GM23338 (cell line): ENCODE measurements at regions not wholly inside any gene's neighbourhood (a gene's known extent, or its start where the extent isn't known, plus 50 kb on each side); places are given as distances from the start of the nearest gene placed in this dataset.

ENCODE experiments used
- ATAC-seq: fragments of 200-7000 bp; cut with Tn5 transposase; 3 replicates; pipeline ENCODE4 v1.9.1; 2020
- DNase-seq: peaks from one replicate; pipeline ENCODE4 v3.0.0-alpha.2; 2015; ENCODE audit warnings: low spot score
- H2AFZ ChIP-seq: fragments of 200-600 bp; sonication (generic); 2 replicates; pipeline ENCODE4 v1.8.0; 2016; ENCODE audit warnings: antibody characterized with exemption, mild to moderate bottlenecking, moderate library complexity
- H3F3A ChIP-seq: fragments of 200-600 bp; sonication (generic); replicated peaks from 2 replicates; pipeline ENCODE4 v1.8.0; 2017; ENCODE audit warnings: antibody characterized with exemption, mixed run types, low read depth
- H3K27ac ChIP-seq: fragments of 200-600 bp; sonication (generic); 2 replicates; pipeline ENCODE4 v1.6.1; 2016; ENCODE audit warnings: low read depth
- H3K27me3 ChIP-seq: fragments of 200-600 bp; sonication (generic); 2 replicates; pipeline ENCODE4 v1.8.0; 2016; ENCODE audit warnings: mild to moderate bottlenecking, mixed run types, moderate library complexity; ENCODE audit not compliant: insufficient read depth
- H3K36me3 ChIP-seq: fragments of 200-600 bp; sonication (generic); 2 replicates; pipeline ENCODE4 v1.8.0; 2016; ENCODE audit warnings: mild to moderate bottlenecking; ENCODE audit not compliant: insufficient read depth
- H3K4me1 ChIP-seq: fragments of 200-600 bp; sonication (generic); 2 replicates; pipeline ENCODE4 v1.8.0; 2016; ENCODE audit warnings: mild to moderate bottlenecking, moderate library complexity; ENCODE audit not compliant: insufficient read depth
- H3K4me2 ChIP-seq: fragments of 200-600 bp; sonication (generic); 2 replicates; pipeline ENCODE4 v1.7.1; 2017; ENCODE audit warnings: mixed run types
- H3K4me3 ChIP-seq: fragments of 200-600 bp; sonication (generic); 2 replicates; pipeline ENCODE4 v1.6.1; 2016; ENCODE audit warnings: mixed run types
- H3K79me2 ChIP-seq: fragments of 200-600 bp; sonication (generic); replicated peaks from 2 replicates; pipeline ENCODE4 v1.8.0; 2017; ENCODE audit warnings: mild to moderate bottlenecking; ENCODE audit not compliant: insufficient read depth
- H3K9me2 ChIP-seq: fragments of 200-600 bp; sonication (generic); 2 replicates; pipeline ENCODE4 v1.8.0; 2017; ENCODE audit not compliant: insufficient read depth
- H4K20me1 ChIP-seq: fragments of 200-600 bp; sonication (generic); replicated peaks from 2 replicates; pipeline ENCODE4 v1.8.0; 2017; ENCODE audit warnings: mild to moderate bottlenecking; ENCODE audit not compliant: insufficient read depth
- H3K27ac Mint-ChIP-seq: 2 replicates; pipeline ENCODE4 v1.8.0; 2020; ENCODE audit warnings: inconsistent platforms, mild to moderate bottlenecking, moderate library complexity, mixed read lengths
- H3K27me3 Mint-ChIP-seq: 3 replicates; pipeline ENCODE4 v1.8.0; 2022; ENCODE audit warnings: low read depth, mild to moderate bottlenecking, moderate library complexity, mixed read lengths, inconsistent platforms; ENCODE audit not compliant: insufficient read depth, poor library complexity
- H3K36me3 Mint-ChIP-seq: 3 replicates; pipeline ENCODE4 v1.8.0; 2021; ENCODE audit warnings: low read depth, mild to moderate bottlenecking, inconsistent platforms, moderate library complexity, mixed read lengths
- H3K4me1 Mint-ChIP-seq: 3 replicates; pipeline ENCODE4 v1.8.0; 2020; ENCODE audit warnings: mild to moderate bottlenecking, inconsistent platforms, mixed read lengths
- H3K4me3 Mint-ChIP-seq: 3 replicates; pipeline ENCODE4 v1.8.0; 2021; ENCODE audit warnings: moderate library complexity, mild to moderate bottlenecking, inconsistent platforms, mixed read lengths
- H3K9me3 Mint-ChIP-seq: 3 replicates; pipeline ENCODE4 v1.8.0; 2020; ENCODE audit warnings: moderate library complexity, mild to moderate bottlenecking, inconsistent platforms, mixed read lengths
- ETS1 ChIP-seq: IDR thresholded peaks from 2 replicates; pipeline ENCODE4 v1.6.1; 2016; ENCODE audit warnings: antibody characterized with exemption
- EZH2phosphoT487 ChIP-seq: fragments of 200-600 bp; sonication (generic); IDR thresholded peaks from one replicate; pipeline ENCODE4 v1.8.1; 2018; ENCODE audit warnings: antibody characterized with exemption; ENCODE audit not compliant: unreplicated experiment
- JUNB ChIP-seq: IDR thresholded peaks from one replicate; pipeline ENCODE4 v1.6.1; 2016; ENCODE audit warnings: antibody characterized with exemption; ENCODE audit not compliant: unreplicated experiment
- NANOG ChIP-seq: IDR thresholded peaks from 2 replicates; pipeline ENCODE4 v1.6.1; 2016; ENCODE audit warnings: antibody characterized with exemption, borderline replicate concordance
- POLR2AphosphoS5 ChIP-seq: IDR thresholded peaks from 2 replicates; pipeline ENCODE4 v1.6.1; 2016; ENCODE audit warnings: antibody characterized with exemption, low read depth
- REST ChIP-seq: IDR thresholded peaks from one replicate; pipeline ENCODE4 v1.6.1; 2018; ENCODE audit warnings: antibody characterized with exemption; ENCODE audit not compliant: unreplicated experiment
- STAT1 ChIP-seq: IDR thresholded peaks from one replicate; pipeline ENCODE4 v1.6.1; 2016; ENCODE audit warnings: antibody characterized with exemption; ENCODE audit not compliant: unreplicated experiment
- ZNF331 ChIP-seq: fragments of 250-450 bp; sonication (Bioruptor Pico); IDR thresholded peaks from 2 replicates; pipeline ENCODE4 v1.5.0; 2020; ENCODE audit warnings: low read depth, mild to moderate bottlenecking, moderate library complexity
- TF ChIP-seq, protein P1 (sequence below): fragments of 250-450 bp; sonication (Bioruptor Pico); IDR thresholded peaks from 2 replicates; pipeline ENCODE4 v1.5.0; 2020; ENCODE audit warnings: mild to moderate bottlenecking, moderate library complexity
- TF ChIP-seq, protein P2 (sequence below), 2 experiments: fragments of 200-600 bp in 1 of 2; sonication (generic) in 1 of 2; conservative IDR thresholded peaks; 2 replicates each; pipeline versions ENCODE4 v1.5.1 to v1.6.1; 2016 to 2017; ENCODE audit warnings: antibody characterized with exemption in 2 of 2, low read depth in 2 of 2, mild to moderate bottlenecking in 2 of 2, moderate library complexity in 1 of 2

- TF ChIP-seq, protein P1, sequence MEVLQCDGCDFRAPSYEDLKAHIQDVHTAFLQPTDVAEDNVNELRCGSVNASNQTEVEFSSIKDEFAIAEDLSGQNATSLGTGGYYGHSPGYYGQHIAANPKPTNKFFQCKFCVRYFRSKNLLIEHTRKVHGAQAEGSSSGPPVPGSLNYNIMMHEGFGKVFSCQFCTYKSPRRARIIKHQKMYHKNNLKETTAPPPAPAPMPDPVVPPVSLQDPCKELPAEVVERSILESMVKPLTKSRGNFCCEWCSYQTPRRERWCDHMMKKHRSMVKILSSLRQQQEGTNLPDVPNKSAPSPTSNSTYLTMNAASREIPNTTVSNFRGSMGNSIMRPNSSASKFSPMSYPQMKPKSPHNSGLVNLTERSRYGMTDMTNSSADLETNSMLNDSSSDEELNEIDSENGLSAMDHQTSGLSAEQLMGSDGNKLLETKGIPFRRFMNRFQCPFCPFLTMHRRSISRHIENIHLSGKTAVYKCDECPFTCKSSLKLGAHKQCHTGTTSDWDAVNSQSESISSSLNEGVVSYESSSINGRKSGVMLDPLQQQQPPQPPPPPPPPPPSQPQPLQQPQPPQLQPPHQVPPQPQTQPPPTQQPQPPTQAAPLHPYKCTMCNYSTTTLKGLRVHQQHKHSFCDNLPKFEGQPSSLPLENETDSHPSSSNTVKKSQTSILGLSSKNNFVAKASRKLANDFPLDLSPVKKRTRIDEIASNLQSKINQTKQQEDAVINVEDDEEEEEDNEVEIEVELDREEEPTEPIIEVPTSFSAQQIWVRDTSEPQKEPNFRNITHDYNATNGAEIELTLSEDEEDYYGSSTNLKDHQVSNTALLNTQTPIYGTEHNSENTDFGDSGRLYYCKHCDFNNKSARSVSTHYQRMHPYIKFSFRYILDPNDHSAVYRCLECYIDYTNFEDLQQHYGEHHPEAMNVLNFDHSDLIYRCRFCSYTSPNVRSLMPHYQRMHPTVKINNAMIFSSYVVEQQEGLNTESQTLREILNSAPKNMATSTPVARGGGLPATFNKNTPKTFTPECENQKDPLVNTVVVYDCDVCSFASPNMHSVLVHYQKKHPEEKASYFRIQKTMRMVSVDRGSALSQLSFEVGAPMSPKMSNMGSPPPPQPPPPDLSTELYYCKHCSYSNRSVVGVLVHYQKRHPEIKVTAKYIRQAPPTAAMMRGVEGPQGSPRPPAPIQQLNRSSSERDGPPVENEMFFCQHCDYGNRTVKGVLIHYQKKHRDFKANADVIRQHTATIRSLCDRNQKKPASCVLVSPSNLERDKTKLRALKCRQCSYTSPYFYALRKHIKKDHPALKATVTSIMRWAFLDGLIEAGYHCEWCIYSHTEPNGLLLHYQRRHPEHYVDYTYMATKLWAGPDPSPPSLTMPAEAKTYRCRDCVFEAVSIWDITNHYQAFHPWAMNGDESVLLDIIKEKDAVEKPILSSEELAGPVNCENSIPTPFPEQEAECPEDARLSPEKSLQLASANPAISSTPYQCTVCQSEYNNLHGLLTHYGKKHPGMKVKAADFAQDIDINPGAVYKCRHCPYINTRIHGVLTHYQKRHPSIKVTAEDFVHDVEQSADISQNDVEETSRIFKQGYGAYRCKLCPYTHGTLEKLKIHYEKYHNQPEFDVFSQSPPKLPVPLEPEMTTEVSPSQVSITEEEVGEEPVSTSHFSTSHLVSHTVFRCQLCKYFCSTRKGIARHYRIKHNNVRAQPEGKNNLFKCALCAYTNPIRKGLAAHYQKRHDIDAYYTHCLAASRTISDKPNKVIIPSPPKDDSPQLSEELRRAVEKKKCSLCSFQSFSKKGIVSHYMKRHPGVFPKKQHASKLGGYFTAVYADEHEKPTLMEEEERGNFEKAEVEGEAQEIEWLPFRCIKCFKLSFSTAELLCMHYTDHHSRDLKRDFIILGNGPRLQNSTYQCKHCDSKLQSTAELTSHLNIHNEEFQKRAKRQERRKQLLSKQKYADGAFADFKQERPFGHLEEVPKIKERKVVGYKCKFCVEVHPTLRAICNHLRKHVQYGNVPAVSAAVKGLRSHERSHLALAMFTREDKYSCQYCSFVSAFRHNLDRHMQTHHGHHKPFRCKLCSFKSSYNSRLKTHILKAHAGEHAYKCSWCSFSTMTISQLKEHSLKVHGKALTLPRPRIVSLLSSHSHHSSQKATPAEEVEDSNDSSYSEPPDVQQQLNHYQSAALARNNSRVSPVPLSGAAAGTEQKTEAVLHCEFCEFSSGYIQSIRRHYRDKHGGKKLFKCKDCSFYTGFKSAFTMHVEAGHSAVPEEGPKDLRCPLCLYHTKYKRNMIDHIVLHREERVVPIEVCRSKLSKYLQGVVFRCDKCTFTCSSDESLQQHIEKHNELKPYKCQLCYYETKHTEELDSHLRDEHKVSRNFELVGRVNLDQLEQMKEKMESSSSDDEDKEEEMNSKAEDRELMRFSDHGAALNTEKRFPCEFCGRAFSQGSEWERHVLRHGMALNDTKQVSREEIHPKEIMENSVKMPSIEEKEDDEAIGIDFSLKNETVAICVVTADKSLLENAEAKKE (CRISPR knock-in tag), result no peak
- TF ChIP-seq EZH2phosphoT487 (no peak), ETS1 (no peak), STAT1 (no peak), NANOG (no peak), JUNB (no peak), ZNF331 (CRISPR knock-in tag) (no peak)
Measured at GRCh38 chr5:111585291-111585690, 73.0 kb upstream of the STARD4 start (continued).

DNA sequence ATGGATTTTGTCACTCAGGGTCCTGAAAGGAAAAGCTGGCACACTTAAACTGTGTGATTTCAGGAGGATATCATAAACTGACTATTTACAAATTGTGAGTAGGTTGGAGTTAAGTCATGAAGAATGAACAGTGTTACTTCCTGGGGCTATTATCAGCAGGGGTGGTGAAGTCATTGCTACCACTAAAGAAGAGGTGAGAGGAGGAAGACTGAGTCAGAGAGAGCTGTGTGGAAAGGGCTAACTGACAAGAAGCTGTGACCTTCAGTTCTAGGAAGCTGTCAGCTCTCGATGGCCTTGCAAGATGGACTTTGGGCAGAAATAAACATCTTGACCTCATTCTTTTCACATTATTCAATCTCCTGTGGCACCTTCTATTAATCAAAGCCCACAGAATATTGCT lies 72.3 kb upstream of the STARD4 start:
- Histone ChIP-seq H3K4me2 (no peak overlapping the region), H2AFZ (no peak overlapping the region), H3K9me2 (peaks cover 3% of the 10 kb centered on the region; the same call in 1 of the 2 replicates), H3F3A (no peaks in the 10 kb centered on the region), H4K20me1 (no peaks in the 10 kb centered on the region), H3K4me3 (no peak overlapping the region), H3K79me2 (no peaks in the 10 kb centered on the region), H3K27me3 (no peaks in the 10 kb centered on the region), H3K4me1 (no peaks in the 10 kb centered on the region), H3K27ac (no peak overlapping the region), H3K36me3 (no peaks in the 10 kb centered on the region)
- DNase-seq (no peak), ATAC-seq (no peak)
- H3K36me3 Mint-ChIP-seq, result no peaks in the 10 kb centered on the region
- no peaks in the 10 kb centered on the region for H3K4me1 Mint-ChIP-seq
- H3K27me3 Mint-ChIP-seq, result no peaks in the 10 kb centered on the region
- peaks cover 3% of the 10 kb centered on the region; the same call in 1 of the 3 replicates for H3K9me3 Mint-ChIP-seq
- H3K4me3 Mint-ChIP-seq, result no peak overlapping the region
- H3K27ac Mint-ChIP-seq, result no peak overlapping the region
- no peak for TF ChIP-seq POLR2AphosphoS5
- no peak for TF ChIP-seq EZH2phosphoT487
- no peak for TF ChIP-seq REST
- no peak for TF ChIP-seq STAT1
- TF ChIP-seq, protein P2, sequence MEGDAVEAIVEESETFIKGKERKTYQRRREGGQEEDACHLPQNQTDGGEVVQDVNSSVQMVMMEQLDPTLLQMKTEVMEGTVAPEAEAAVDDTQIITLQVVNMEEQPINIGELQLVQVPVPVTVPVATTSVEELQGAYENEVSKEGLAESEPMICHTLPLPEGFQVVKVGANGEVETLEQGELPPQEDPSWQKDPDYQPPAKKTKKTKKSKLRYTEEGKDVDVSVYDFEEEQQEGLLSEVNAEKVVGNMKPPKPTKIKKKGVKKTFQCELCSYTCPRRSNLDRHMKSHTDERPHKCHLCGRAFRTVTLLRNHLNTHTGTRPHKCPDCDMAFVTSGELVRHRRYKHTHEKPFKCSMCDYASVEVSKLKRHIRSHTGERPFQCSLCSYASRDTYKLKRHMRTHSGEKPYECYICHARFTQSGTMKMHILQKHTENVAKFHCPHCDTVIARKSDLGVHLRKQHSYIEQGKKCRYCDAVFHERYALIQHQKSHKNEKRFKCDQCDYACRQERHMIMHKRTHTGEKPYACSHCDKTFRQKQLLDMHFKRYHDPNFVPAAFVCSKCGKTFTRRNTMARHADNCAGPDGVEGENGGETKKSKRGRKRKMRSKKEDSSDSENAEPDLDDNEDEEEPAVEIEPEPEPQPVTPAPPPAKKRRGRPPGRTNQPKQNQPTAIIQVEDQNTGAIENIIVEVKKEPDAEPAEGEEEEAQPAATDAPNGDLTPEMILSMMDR (conservative IDR thresholded peaks at IDR 0.05; ENCODE audit: low read depth in 2 of 2), result no peak
